ENCODE measurements at regions not wholly inside any gene's neighbourhood (a gene's known extent, or its start where the extent isn't known, plus 50 kb on each side); places are given as distances from the start of the nearest gene placed in this dataset.
"Not testable (repeated sequence)": the region's sequence is repeated elsewhere in the genome, so short reads cannot be mapped to it uniquely, and the experiment has no call there.

GRCh38 chr5:118326481-118327045 is 661.8 kb downstream of the DTWD2 start:
- POLR2A ChIA-PET: no interaction called here
- DNase-seq (ENCODE audit: extremely low spot score): no peak
- CTCF ChIA-PET: interaction anchor here (1.2 kb wide), 1 partner anchor 20 kb away, joined by 3 read pairs; no protein-coding TSS in a partner anchor
- TF ChIP-seq, protein P1, sequence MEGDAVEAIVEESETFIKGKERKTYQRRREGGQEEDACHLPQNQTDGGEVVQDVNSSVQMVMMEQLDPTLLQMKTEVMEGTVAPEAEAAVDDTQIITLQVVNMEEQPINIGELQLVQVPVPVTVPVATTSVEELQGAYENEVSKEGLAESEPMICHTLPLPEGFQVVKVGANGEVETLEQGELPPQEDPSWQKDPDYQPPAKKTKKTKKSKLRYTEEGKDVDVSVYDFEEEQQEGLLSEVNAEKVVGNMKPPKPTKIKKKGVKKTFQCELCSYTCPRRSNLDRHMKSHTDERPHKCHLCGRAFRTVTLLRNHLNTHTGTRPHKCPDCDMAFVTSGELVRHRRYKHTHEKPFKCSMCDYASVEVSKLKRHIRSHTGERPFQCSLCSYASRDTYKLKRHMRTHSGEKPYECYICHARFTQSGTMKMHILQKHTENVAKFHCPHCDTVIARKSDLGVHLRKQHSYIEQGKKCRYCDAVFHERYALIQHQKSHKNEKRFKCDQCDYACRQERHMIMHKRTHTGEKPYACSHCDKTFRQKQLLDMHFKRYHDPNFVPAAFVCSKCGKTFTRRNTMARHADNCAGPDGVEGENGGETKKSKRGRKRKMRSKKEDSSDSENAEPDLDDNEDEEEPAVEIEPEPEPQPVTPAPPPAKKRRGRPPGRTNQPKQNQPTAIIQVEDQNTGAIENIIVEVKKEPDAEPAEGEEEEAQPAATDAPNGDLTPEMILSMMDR (IDR thresholded peaks at IDR 0.05; ENCODE audit: control extremely low read depth, extremely low read depth, low read depth, missing control alignments): no peak

GRCh38 chr5:118325931-118326330 is 662.4 kb downstream of the DTWD2 start:
- POLR2A ChIA-PET: no interaction called here
- CTCF ChIA-PET: interaction anchor here (1.2 kb wide), 1 partner anchor 19 kb away, joined by 3 read pairs; no protein-coding TSS in a partner anchor
- no peak for DNase-seq (ENCODE audit: extremely low spot score)
- TF ChIP-seq, protein P1 (IDR thresholded peaks at IDR 0.05; ENCODE audit: control extremely low read depth, extremely low read depth, low read depth, missing control alignments): no peak

GRCh38 chr5:118323723-118324122 is 664.6 kb downstream of the DTWD2 start:
- CTCF ChIA-PET; DNase-seq (ENCODE audit: extremely low spot score); POLR2A ChIA-PET: not testable (repeated sequence)

DNA sequence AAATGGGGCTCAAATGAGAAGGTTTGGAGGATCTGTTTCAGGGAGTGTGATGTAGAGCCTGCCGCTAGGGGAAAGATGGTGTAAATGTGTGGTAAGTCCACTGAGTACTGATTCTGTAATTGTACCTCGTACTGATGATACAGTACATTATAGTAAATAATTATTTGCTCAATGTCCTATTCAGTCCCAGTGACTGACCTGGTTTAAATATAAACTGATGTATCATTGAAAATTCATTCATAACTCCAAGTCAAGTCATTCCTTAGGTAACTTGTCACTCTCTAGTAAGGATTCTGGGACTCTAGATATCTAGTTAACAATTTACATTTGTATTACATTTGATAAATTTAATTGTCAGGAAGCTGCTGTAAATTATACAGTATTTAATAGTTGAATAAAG is 667.3 kb downstream of the DTWD2 start:
- TF ChIP-seq, protein P1 (IDR thresholded peaks at IDR 0.05; ENCODE audit: control extremely low read depth, extremely low read depth, low read depth, missing control alignments): no peak
- POLR2A ChIA-PET: no interaction called here
- CTCF ChIA-PET: no interaction called here
- DNase-seq (ENCODE audit: extremely low spot score): no peak

DNA sequence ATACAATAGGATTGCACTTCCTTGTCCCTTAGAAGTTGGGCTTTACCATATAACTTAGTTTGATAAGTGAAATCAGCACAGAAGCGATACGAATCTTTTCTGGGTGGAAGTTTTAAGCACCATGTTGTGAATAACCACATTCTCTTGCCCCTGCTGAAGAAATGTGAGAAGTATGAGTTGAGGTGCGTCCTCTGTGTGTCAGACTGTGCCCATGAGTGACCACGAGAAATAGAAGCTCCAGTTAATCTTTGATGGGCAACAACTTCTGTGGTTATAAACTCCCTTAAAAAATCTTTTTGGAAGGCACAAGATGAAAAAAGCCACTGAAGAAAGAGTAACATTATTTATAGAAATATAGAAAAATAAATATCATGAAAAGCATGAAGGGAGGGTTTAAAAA is 668.2 kb downstream of the DTWD2 start:
- TF ChIP-seq, protein P1 (IDR thresholded peaks at IDR 0.05; ENCODE audit: control extremely low read depth, extremely low read depth, low read depth, missing control alignments): no peak
- no peak for DNase-seq (ENCODE audit: extremely low spot score)
- CTCF ChIA-PET: no interaction called here
- POLR2A ChIA-PET: no interaction called here

- TF ChIP-seq, protein P1 (IDR thresholded peaks at IDR 0.05; ENCODE audit: control extremely low read depth, extremely low read depth, low read depth, missing control alignments): no peak
- ChIA-PET POLR2A (no interaction called here), CTCF (interaction anchor here (0.9 to 1.4 kb wide), 2 partner anchors 8 to 13 kb away, joined by 3 to 4 read pairs; no protein-coding TSS in a partner anchor)
- DNase-seq (ENCODE audit: extremely low spot score): no peak
Observed at GRCh38 chr5:118314931-118315330, 673.4 kb downstream of the DTWD2 start.

- DNase-seq (ENCODE audit: extremely low spot score): no peak
- POLR2A ChIA-PET: no interaction called here
- TF ChIP-seq, protein P1 (IDR thresholded peaks at IDR 0.05; ENCODE audit: control extremely low read depth, extremely low read depth, low read depth, missing control alignments): no peak
Observed at GRCh38 chr5:118311103-118311819, 677.1 kb downstream of the DTWD2 start.

More at GRCh38 chr5:118311103-118311819, 677.1 kb downstream of the DTWD2 start:
- CTCF ChIA-PET: no interaction called here
